KMS-11 (cell line): ENCODE measurements at regions not wholly inside any gene's neighbourhood (a gene's known extent, or its start where the extent isn't known, plus 50 kb on each side); places are given as distances from the start of the nearest gene placed in this dataset.

Experiments used
- H2AFZ ChIP-seq: fragments of 200-600 bp; sonication (generic); 2 replicates; pipeline ENCODE4 v1.6.1; 2016; ENCODE audit warnings: antibody characterized with exemption, mixed run types, low read depth
- H3K27ac ChIP-seq: fragments of 200-600 bp; sonication (generic); 2 replicates; pipeline ENCODE4 v1.6.1; 2016; ENCODE audit warnings: mild to moderate bottlenecking, mixed run types
- H3K27me3 ChIP-seq: fragments of 200-600 bp; sonication (generic); 2 replicates; pipeline ENCODE4 v1.6.1; 2017; ENCODE audit warnings: mild to moderate bottlenecking, low read depth, mixed run types, moderate library complexity; ENCODE audit not compliant: insufficient read depth
- H3K36me3 ChIP-seq: fragments of 200-600 bp; sonication (generic); 2 replicates; pipeline ENCODE4 v1.6.1; 2017; ENCODE audit warnings: mild to moderate bottlenecking, mixed run types; ENCODE audit not compliant: insufficient read depth
- H3K4me1 ChIP-seq: fragments of 200-600 bp; sonication (generic); 2 replicates; pipeline ENCODE4 v1.6.1; 2016; ENCODE audit warnings: mild to moderate bottlenecking, low read depth, mixed run types; ENCODE audit not compliant: poor library complexity, severe bottlenecking
- H3K4me2 ChIP-seq: fragments of 200-600 bp; sonication (generic); 2 replicates; pipeline ENCODE4 v1.7.0; 2016; ENCODE audit warnings: mild to moderate bottlenecking, mixed run types
- H3K4me3 ChIP-seq: fragments of 200-600 bp; sonication (generic); IDR thresholded peaks from 2 replicates; pipeline ENCODE4 v1.6.1; 2017; ENCODE audit warnings: low read depth, low read length, mixed read lengths; ENCODE audit not compliant: insufficient read depth
- H3K79me2 ChIP-seq: fragments of 200-600 bp; sonication (generic); 2 replicates; pipeline ENCODE4 v1.6.1; 2016; ENCODE audit warnings: low read depth, mixed run types; ENCODE audit not compliant: insufficient read depth
- H3K9ac ChIP-seq: fragments of 200-600 bp; sonication (generic); 2 replicates; pipeline ENCODE4 v1.6.1; 2016; ENCODE audit warnings: mild to moderate bottlenecking, mixed run types
- H4K20me1 ChIP-seq: fragments of 200-600 bp; sonication (generic); 2 replicates; pipeline ENCODE4 v1.6.1; 2016; ENCODE audit warnings: mild to moderate bottlenecking, mixed run types; ENCODE audit not compliant: insufficient read depth
- TF ChIP-seq, protein P1 (sequence below): fragments of 200-600 bp; sonication (generic); conservative IDR thresholded peaks from 2 replicates; pipeline ENCODE4 v1.6.1; 2017; ENCODE audit warnings: low read depth, mild to moderate bottlenecking, antibody characterized with exemption, low read length, moderate library complexity, mixed read lengths

- Histone ChIP-seq H3K4me1 (no peaks in the 10 kb centered on the region), H3K4me2 (no peak overlapping the region), H3K27ac (no peak overlapping the region), H2AFZ (no peak overlapping the region), H3K36me3 (no peaks in the 10 kb centered on the region), H3K27me3 (no peaks in the 10 kb centered on the region), H3K9ac (no peak overlapping the region), H4K20me1 (no peaks in the 10 kb centered on the region), H3K4me3 (no peak overlapping the region), H3K79me2 (no peaks in the 10 kb centered on the region)
- TF ChIP-seq, protein P1, sequence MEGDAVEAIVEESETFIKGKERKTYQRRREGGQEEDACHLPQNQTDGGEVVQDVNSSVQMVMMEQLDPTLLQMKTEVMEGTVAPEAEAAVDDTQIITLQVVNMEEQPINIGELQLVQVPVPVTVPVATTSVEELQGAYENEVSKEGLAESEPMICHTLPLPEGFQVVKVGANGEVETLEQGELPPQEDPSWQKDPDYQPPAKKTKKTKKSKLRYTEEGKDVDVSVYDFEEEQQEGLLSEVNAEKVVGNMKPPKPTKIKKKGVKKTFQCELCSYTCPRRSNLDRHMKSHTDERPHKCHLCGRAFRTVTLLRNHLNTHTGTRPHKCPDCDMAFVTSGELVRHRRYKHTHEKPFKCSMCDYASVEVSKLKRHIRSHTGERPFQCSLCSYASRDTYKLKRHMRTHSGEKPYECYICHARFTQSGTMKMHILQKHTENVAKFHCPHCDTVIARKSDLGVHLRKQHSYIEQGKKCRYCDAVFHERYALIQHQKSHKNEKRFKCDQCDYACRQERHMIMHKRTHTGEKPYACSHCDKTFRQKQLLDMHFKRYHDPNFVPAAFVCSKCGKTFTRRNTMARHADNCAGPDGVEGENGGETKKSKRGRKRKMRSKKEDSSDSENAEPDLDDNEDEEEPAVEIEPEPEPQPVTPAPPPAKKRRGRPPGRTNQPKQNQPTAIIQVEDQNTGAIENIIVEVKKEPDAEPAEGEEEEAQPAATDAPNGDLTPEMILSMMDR: no peak
Measured at GRCh38 chr12:124458992-124459851, 108.2 kb downstream of the NCOR2 start.

- Histone ChIP-seq H3K79me2 (no peaks in the 10 kb centered on the region), H3K36me3 (no peaks in the 10 kb centered on the region), H3K27me3 (no peaks in the 10 kb centered on the region), H3K4me1 (no peaks in the 10 kb centered on the region), H3K27ac (no peak overlapping the region), H3K9ac (no peak overlapping the region), H3K4me2 (no peak overlapping the region), H2AFZ (no peak overlapping the region), H4K20me1 (no peaks in the 10 kb centered on the region), H3K4me3 (no peak overlapping the region)
- TF ChIP-seq, protein P1: no peak
Measured at GRCh38 chr12:124458220-124458991, 109.0 kb downstream of the NCOR2 start.

DNA sequence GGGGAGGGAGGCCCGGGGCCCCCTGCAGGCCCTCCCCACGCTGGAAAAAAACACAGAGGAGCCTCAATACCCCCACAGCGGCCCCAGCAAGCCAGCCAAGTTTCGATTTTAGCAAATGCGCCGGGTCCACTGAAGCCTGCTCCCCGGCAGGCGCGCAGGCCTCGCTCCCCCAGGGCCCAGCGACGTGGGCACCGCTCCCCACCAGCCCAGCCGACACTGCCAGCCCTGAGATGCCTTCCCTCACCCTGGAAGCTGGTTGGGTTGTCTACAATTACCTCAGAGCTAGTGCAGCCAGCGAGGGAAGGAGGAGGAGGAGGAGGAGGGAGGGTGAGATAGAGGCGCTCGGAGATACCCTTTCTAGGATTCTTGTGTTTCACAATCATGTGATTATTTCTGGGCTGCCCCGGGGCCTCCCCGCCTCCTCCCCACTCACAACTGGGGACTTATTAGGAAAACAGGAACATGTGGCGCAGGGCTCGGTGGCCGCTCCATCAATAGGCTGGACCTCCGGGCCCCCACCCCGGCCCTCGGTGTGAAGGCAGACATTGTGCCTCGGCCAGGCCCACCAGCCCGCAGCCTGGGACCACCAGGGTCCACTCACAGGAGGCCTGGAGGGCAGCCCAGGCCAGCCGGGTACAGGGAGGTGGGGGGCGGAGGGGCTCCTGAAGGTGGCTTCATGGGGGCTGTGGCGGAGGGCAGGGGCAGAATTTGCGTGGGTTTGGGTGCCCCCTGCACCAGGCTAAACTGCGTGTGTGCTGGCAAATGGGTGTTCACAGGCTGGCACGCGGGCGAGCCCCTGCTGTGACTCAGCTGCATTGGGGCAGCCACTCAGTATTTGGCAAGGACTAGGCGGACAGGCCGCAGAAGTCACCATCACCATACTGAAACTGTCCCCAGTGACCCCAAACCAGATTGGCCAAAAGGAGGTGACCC is 109.9 kb downstream of the NCOR2 start:
- TF ChIP-seq, protein P1: no peak
- Histone ChIP-seq H3K4me3 (no peak overlapping the region), H3K79me2 (no peaks in the 10 kb centered on the region), H3K27ac (no peak overlapping the region), H3K4me2 (no peak overlapping the region), H2AFZ (no peak overlapping the region), H3K36me3 (no peaks in the 10 kb centered on the region), H4K20me1 (no peaks in the 10 kb centered on the region), H3K4me1 (no peaks in the 10 kb centered on the region), H3K27me3 (no peaks in the 10 kb centered on the region), H3K9ac (no peak overlapping the region)

- Histone ChIP-seq H3K4me2 (no peak overlapping the region), H3K79me2 (no peaks in the 10 kb centered on the region), H3K36me3 (no peaks in the 10 kb centered on the region), H3K27me3 (no peaks in the 10 kb centered on the region), H3K27ac (no peak overlapping the region), H3K4me3 (no peak overlapping the region), H2AFZ (no peak overlapping the region), H3K9ac (no peak overlapping the region), H4K20me1 (no peaks in the 10 kb centered on the region), H3K4me1 (no peaks in the 10 kb centered on the region)
- TF ChIP-seq, protein P1: no peak
Measured at GRCh38 chr12:124456652-124457152, 110.7 kb downstream of the NCOR2 start.
